ENCODE measurements at regions not wholly inside any gene's neighbourhood (a gene's known extent, or its start where the extent isn't known, plus 50 kb on each side); places are given as distances from the start of the nearest gene placed in this dataset.

DNA sequence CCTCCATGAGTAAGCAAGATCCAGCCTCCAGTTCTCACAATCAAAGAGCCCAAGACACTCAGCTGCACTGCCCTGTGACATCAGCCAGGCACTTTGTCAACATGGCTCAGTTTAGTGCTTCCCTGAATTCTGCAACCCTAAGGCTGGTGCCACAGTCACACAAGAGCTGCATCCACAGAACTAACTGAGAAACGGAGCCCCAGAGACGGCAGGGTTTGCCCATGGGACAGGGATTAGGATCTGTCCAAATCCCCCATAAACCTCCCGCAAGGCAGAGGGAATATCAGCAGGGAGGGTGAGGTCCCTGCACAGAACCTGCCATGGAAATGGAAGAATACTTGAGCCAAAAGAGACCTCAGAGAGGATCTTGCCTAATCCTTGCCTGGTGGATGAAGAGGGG lies 70.4 kb upstream of the UQCRFS1 start:
- TF ChIP-seq, protein P1, sequence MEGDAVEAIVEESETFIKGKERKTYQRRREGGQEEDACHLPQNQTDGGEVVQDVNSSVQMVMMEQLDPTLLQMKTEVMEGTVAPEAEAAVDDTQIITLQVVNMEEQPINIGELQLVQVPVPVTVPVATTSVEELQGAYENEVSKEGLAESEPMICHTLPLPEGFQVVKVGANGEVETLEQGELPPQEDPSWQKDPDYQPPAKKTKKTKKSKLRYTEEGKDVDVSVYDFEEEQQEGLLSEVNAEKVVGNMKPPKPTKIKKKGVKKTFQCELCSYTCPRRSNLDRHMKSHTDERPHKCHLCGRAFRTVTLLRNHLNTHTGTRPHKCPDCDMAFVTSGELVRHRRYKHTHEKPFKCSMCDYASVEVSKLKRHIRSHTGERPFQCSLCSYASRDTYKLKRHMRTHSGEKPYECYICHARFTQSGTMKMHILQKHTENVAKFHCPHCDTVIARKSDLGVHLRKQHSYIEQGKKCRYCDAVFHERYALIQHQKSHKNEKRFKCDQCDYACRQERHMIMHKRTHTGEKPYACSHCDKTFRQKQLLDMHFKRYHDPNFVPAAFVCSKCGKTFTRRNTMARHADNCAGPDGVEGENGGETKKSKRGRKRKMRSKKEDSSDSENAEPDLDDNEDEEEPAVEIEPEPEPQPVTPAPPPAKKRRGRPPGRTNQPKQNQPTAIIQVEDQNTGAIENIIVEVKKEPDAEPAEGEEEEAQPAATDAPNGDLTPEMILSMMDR (IDR thresholded peaks at IDR 0.05), result no peak
- TF ChIP-seq POLR2A (IDR thresholded peaks at IDR 0.05), result no peak

Measured in Peyer's patch (tissue), 4 donors.